Globus pallidus (tissue), 1 donor: ENCODE measurements at regions not wholly inside any gene's neighbourhood (a gene's known extent, or its start where the extent isn't known, plus 50 kb on each side); places are given as distances from the start of the nearest gene placed in this dataset.

Experiments used
- DNase-seq: peaks from one replicate; pipeline ENCODE4 v3.0.0-alpha.2; 2015; ENCODE audit warnings: low spot score

- no peak for DNase-seq
Observed at GRCh38 chr20:51218603-51219002, 195.7 kb upstream of the KCNG1 start.

DNA sequence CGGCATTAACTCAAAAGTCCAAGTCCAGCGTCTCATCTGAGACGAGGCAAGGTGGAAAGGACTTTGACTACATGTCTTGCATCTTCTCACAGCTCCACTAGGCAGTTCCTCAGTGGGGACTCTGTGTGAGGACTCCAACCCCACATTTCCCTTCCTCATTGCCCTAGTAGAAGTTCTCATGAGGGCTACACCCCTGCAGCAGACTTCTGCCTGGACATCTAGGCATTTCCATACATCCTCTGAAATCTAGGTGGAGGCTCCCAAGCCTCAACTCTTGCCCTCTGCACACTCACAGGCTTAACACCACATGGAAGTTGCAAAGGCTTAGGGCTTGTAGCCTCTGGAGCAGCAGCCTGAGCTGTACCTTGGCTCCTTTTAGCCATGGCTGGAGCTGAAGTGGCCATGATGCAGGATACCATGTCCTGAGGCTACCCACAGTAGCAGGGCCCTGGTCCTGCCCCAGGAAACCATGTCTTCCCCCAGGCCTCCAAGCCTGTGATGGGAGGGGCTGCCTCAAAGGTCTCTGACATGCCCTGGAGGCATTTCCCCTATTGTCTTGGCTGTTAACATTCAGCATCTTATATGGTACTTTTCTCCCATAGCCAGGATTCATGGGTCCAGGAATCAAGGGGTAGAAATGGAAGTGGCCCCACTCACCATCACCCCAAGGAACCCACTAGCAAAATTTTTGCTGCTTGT lies 194.6 kb upstream of the KCNG1 start:
- no peak for DNase-seq

DNA sequence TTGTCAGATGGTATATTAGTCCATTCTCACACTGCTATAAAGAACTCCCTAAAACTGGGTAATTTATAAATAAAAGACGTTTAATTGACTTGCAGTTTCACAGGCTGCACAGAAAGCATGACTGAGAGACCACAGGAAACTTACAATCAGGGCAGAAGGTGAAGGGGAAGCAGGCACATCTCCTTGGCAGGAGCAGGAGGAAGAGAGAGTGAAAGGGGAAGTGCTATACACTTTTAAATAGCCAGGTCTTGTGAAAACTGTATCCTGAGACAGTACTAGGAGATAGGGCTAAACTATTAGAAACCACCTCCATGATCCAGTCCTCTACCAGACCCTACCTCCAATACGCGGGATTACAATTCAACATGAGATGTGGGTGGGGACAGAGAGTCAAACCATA lies 193.9 kb upstream of the KCNG1 start:
- DNase-seq: no peak

GRCh38 chr20:51212816-51213215 lies 189.9 kb upstream of the KCNG1 start:
- DNase-seq: no peak

- no peak for DNase-seq
Observed at GRCh38 chr20:51211191-51211590, 188.3 kb upstream of the KCNG1 start.

GRCh38 chr20:51210084-51210483 lies 187.2 kb upstream of the KCNG1 start:
- DNase-seq: no peak

DNA sequence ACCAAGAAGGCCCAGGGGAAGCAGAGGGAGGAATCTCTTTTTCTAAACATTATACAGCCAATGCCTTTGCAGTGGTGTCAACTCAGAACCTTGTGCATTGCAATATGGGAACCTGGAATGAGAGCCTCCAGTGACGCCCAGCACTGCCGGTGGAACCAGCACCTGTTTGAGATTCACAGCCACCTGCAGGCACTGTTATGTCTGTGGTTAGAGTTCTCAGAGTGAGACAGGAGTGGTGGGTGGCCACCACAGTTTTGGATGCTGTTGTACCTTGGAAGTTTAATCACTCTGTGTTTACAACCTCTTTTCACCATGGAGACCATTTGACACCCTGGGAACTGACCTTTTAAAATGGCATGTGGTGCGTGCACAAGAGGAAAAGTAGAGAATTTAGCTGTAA lies 185.3 kb upstream of the KCNG1 start:
- no peak for DNase-seq

GRCh38 chr20:51206032-51206662 lies 183.2 kb upstream of the KCNG1 start:
- DNase-seq: no peak

DNA sequence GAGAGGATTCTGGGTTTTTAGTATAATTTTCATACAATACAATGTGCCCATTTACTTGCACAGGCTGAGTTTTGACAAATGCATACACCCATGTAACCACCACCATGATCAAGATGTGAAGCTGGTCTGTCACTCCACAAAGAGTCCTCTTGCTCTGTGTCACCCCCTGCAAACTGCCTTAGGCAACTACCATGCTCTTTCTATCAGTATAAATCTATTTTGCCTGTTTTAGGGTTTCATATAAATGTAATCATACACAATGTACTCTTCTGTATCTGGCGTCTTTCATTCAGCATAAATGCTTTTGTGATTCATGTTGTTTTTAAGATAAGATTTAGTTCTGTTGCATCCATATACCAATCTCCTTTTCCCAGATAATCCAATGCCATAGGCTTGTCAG lies 181.9 kb upstream of the KCNG1 start:
- DNase-seq: no peak

GRCh38 chr20:51204051-51204715 lies 181.3 kb upstream of the KCNG1 start:
- DNase-seq: no peak

GRCh38 chr20:51202304-51202703 lies 179.4 kb upstream of the KCNG1 start:
- no peak for DNase-seq

DNA sequence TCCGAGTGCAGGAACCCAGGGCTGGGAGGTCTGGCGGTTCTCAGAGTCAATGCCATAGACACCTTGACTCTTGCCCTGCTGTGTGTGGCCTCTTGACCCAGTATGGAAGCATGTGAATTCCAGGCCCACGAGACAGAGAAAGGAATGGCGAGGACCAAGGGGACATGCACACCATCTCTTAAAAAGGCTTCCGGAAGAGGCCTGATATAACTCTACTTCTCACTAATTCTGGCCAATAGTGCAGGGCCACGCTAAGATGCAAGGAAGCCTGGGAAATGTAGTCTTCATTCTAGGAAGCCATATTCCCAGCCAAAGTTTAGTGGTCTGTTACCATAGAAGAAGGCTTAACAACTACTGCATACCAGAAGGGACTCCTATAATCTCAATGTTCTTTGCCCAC lies 177.0 kb upstream of the KCNG1 start:
- DNase-seq: no peak

DNA sequence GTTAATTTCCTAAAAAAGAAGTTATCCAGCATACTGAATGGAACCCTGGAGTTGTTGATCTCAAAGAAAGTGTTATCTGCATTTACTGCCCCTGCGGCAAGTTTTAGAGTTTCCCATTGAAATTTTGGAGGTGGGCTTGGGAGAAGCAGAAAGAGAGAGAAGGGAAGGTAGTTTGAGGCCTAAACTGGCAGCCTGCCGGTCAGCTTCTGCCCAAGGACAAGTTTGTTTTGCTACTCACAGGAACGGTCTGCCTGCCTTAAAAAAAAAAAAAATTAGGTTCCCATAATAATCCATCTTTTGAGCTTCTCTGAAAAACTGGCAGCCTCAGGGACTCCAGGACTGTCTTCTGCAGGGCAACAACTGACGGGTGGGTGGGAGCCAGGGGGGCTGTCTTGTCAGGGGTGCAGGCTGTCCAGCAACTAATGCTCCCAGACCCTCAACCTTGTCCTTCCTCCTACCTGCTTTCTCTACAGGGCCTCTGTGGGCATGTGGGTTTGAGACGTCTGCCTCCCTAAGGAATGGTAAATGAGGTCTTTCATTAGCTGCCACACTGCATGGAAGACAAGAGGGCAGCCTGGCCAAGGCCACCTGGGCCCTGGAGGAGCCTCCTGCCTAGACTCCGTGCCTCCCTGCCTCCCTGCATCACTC lies 176.1 kb upstream of the KCNG1 start:
- DNase-seq: no peak

- no peak for DNase-seq
Observed at GRCh38 chr20:51198238-51198637, 175.3 kb upstream of the KCNG1 start.

DNA sequence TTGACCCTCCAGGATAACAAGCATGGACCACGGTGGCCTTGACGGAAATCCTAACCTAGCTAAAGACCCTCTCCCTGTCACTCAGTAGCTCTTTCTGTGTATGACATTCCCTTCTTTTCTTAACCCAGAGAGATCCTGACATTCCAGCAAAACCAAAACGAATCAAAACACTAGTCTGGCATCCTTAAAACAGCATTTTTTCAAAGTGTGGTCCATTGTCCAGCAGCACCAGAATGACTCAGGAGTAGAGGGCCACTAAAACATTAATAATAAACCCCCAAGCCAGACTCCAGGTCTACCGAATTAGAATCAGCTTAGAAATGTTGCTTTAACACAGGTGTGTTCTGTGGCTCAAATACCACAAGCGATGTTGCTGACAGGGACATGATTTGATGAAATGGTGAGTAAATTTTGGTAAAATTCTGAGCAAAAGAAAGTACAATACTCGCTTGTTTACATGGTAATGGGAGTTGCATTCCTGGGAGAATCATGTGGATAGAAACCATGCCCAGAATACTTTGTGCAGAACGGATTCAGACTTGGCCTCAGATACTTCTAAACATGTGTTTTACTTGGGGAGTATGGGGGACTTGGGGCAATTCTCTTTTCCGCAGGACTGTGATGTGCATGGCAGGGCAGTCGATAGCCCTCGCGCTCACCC lies 174.2 kb upstream of the KCNG1 start:
- no peak for DNase-seq

DNA sequence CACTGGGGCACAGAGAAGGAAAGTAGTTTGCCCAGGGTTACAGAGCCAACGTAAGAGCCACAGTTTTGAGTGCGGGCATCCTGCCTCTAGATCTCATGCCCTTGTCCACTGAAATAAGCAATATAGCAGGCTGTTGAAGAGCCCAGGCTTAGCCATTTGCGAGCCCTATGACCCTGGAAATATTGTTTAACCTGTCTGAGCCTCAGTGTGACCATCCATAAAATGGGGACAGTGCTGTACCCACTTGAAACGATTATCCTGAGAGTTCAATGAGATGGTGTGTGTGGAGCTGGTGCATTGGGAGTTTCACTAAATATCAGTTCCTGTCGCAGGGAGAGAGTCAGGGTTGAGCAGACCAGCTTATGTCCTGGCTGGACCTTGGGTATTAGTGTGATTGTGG lies 173.1 kb upstream of the KCNG1 start:
- no peak for DNase-seq

DNA sequence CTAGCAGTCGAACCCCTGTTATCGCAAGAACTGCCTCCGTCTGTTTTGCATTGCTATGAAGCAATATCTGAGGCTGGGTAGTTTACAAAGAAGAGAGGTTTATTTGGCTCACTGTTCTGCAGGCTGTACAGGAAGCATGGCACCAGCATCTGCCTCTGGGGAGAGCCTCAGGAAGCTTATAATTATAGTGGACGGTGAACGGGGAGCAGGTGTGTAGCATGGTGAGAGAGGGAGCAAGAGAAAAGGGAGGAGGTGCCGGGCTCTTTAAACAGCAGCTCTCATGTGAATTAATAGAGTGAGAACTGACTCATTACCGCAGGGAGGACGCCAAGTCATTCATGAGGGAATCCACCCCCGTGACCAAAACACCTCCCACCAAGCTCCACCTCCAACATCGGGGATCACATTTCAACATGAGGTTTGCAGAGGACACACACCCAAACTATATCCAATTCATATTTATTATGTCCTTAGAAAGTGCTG lies 172.6 kb upstream of the KCNG1 start:
- DNase-seq: no peak

- no peak for DNase-seq
Observed at GRCh38 chr20:51193066-51193772, 170.3 kb upstream of the KCNG1 start.

DNA sequence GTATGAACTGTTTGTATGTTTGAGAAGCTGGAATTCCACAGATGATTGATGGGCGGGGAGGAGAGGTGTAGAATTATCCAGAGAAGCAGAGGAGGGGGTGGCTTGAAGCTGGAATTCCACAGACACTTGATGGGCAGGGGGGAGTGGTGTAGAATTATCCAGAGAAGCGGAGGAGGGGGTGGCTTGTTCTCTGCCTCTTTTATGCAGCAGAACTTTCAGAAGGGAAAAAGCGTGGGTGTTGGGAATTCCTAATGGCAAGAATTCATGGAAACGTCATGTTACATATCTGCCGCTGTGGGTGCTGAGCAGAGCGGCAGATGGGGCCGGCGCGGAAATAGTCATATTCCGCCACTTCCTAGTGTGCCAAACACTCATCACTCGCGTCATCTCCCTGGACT lies 167.9 kb upstream of the KCNG1 start:
- no peak for DNase-seq

DNA sequence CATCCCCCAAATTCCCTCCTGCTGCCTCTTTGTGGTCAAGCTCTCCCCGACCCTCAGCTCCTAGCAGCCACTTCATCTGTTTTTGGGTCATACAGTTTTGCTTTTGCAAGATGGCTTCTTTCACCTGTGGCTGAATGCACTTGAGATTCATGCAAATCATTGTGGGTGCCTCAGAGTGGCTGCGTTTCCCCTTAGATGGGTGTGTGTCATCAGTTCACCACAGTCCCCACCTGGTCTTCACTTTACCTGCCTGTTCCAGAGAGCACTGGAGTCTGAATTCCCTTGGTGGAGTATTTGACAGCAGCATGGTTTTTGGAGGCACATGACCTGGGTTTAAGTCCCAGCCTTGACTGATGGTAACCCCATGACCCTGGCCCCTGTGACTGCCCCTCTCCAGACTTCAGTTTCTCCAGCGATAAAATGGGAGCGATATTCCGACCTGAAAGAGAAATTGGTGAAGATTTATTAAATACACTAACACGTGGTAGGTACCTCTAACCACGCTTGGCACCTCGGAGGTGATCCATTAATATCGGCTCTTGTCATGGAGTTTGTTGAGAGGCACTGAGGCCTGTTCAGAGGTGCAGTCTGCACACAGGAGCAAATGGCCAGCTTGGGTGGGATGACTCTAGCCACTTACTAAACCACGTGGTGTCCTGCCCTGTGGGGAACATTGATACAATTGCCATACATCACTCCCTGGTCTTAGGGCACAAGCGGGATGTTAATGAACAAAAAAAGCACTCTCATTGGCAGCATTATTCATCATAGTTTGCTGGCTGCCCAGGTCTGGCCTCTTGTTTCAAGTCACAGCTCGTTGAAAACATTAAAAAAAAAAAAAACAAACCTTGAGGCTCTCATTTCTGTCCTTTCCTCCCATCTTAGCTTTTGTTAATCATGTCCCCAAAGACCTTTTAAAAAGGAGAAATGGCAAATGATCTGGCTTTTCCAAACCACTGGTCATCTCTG lies 167.2 kb upstream of the KCNG1 start:
- DNase-seq: no peak
